Prostate gland (tissue), 2 donors: ENCODE measurements at regions not wholly inside any gene's neighbourhood (a gene's known extent, or its start where the extent isn't known, plus 50 kb on each side); places are given as distances from the start of the nearest gene placed in this dataset.
"Not testable (repeated sequence)": the region's sequence is repeated elsewhere in the genome, so short reads cannot be mapped to it uniquely, and the experiment has no call there.

ENCODE experiments used
- DNase-seq: peaks from one replicate; pipeline ENCODE4 v3.0.0-alpha.2; 2019; ENCODE audit warnings: low spot score
- H3K27ac ChIP-seq, 2 donors: fragments of 200-600 bp; sonication (generic); 2 replicates each; pipeline ENCODE4 v1.5.1; 2017 to 2019
- H3K27me3 ChIP-seq: fragments of 200-600 bp; sonication (generic); replicated peaks from 2 replicates; pipeline ENCODE4 v1.5.1; 2019; ENCODE audit not compliant: insufficient read depth
- H3K36me3 ChIP-seq, 2 donors: fragments of 200-600 bp; sonication (generic); 1 replicate in 1 of 2; 2 replicates in 1 of 2; pipeline versions ENCODE4 v1.5.1 to v1.8.1; 2017 to 2019
- H3K4me1 ChIP-seq: fragments of 200-600 bp; sonication (generic); replicated peaks from 2 replicates; pipeline ENCODE4 v1.5.1; 2019
- H3K4me3 ChIP-seq, 2 donors: fragments of 200-600 bp; sonication (generic); 2 replicates each; pipeline ENCODE4 v1.5.1; 2017 to 2019
- H3K9me3 ChIP-seq: fragments of 200-600 bp; sonication (generic); 2 replicates; pipeline ENCODE4 v1.5.1; 2017
- CTCF ChIP-seq, 4 experiments: fragments of 200-600 bp in 2 of 4; fragments of 450-650 bp in 2 of 4; sonication (generic) in 2 of 4; IDR thresholded peaks; 1 replicate in 3 of 4; 2 replicates in 1 of 4; pipeline ENCODE4 v1.5.1; 2016 to 2019; ENCODE audit warnings: antibody characterized with exemption in 4 of 4, mild to moderate bottlenecking in 2 of 4, moderate library complexity in 2 of 4
- POLR2A ChIP-seq: fragments of 450-650 bp; IDR thresholded peaks from one replicate; pipeline ENCODE4 v1.6.1; 2016; ENCODE audit warnings: antibody characterized with exemption, mild to moderate bottlenecking
- POLR2AphosphoS5 ChIP-seq: sonication (generic); formaldehyde crosslinking; IDR thresholded peaks from one replicate; pipeline ENCODE4 v1.6.1; 2017; ENCODE audit warnings: antibody characterized with exemption
- WGBS: methylation state at CpG from one replicate; pipeline ENCODE4 v1.1.5; 2018; 5-methylcytosine and 5-hydroxymethylcytosine counted together
- intact Hi-C: fragments of 100-400 bp; cut with DNase I; formaldehyde crosslinking; loops from one replicate; pipeline ENCODE4 v1.14.2; 2022

GRCh38 chr17:59492091-59492451, 73.3 kb upstream of the DHX40 start:
- TF ChIP-seq POLR2AphosphoS5 (no peak), POLR2A (no peak), CTCF (IDR thresholded peaks at IDR 0.05) (no peak)
- H3K27ac ChIP-seq = no peak overlapping the region
- no peaks in the 10 kb centered on the region for H3K27me3 ChIP-seq
- intact Hi-C loops = no loop called here
- no peaks in the 10 kb centered on the region for H3K4me1 ChIP-seq
- DNase-seq = no peak
- 55% methylated on average over 2 of the region's 2 CpGs for WGBS
- no peaks in the 10 kb centered on the region for H3K9me3 ChIP-seq
- no peaks in the 10 kb centered on the region for H3K36me3 ChIP-seq
- no peak overlapping the region for H3K4me3 ChIP-seq

GRCh38 chr17:59493867-59494266, 71.5 kb upstream of the DHX40 start:
- H3K27me3 ChIP-seq = no peaks in the 10 kb centered on the region
- no peaks in the 10 kb centered on the region for H3K36me3 ChIP-seq
- H3K4me3 ChIP-seq = no peak overlapping the region
- TF ChIP-seq POLR2A = no peak
- H3K27ac ChIP-seq = no peak overlapping the region
- DNase-seq = no peak
- WGBS = 80% methylated on average over 3 of the region's 3 CpGs
- H3K9me3 ChIP-seq = no peaks in the 10 kb centered on the region
- H3K4me1 ChIP-seq = no peaks in the 10 kb centered on the region
- intact Hi-C loops = no loop called here

DNA sequence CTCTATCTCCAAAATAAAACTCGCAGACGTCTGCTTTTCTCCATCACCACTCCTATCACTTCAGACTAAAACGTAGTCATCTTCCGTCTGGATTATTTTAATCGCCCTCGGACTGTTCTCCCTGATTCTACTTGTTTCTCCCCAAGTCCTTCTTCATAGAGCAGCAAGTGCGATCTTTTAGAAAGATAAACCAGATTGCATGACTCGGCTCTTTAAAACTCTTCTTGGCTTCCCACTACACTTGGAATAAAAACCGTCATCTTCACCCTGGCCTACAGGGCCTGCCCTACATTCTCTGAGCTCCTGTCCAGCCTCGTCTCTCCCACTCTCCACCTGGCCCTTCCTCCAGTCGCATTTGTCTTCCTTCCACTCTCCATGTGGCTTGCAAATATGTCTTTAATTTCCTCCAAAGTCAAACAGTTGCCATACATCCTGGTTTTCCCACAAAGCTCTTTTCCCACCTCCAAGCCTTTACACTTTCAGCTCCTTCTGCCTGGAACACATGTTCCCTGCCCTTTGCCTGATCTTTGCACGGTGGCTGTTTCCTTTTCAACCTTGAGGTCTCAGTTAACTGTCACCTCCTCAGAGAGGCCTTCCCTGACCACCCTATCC, 70.5 kb upstream of the DHX40 start:
- Histone ChIP-seq H3K36me3 (no peaks in the 10 kb centered on the region), H3K27ac (no peak overlapping the region), H3K9me3 (no peaks in the 10 kb centered on the region), H3K27me3 (no peaks in the 10 kb centered on the region), H3K4me3 (no peak overlapping the region), H3K4me1 (no peaks in the 10 kb centered on the region)
- WGBS = 81% methylated on average over 12 of the region's 12 CpGs
- TF ChIP-seq POLR2AphosphoS5 = no peak
- TF ChIP-seq CTCF (IDR thresholded peaks at IDR 0.05) = no peak
- no peak for TF ChIP-seq POLR2A
- DNase-seq = no peak
- intact Hi-C loops = no loop called here

DNA sequence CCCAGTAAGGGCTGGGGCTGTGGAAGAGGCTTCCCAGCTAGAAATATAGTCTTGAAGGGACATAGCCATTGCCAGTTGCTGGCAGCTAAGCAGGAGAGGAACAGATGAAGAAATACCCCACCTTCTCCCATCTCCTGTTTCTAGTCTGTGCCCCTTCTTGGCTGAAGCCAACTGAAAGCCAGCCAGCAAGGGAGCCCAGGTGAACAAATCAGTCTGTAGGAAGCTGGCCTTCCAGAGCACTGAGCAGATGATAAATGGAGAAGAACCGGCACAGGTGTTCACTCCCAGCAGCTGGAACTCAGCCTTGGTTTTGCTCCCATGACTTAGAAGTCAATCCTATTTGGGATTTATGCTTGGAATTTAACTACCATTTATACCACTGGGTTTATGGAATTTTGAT, 69.2 kb upstream of the DHX40 start:
- intact Hi-C loops = no loop called here
- DNase-seq = no peak
- Histone ChIP-seq H3K27ac (no peak overlapping the region), H3K36me3 (no peaks in the 10 kb centered on the region), H3K9me3 (no peaks in the 10 kb centered on the region), H3K4me3 (no peak overlapping the region), H3K27me3 (no peaks in the 10 kb centered on the region), H3K4me1 (no peaks in the 10 kb centered on the region)
- 70% methylated on average over 1 of the region's 1 CpG for WGBS
- TF ChIP-seq POLR2AphosphoS5 = no peak
- no peak for TF ChIP-seq CTCF (IDR thresholded peaks at IDR 0.05)
- TF ChIP-seq POLR2A = no peak

DNA sequence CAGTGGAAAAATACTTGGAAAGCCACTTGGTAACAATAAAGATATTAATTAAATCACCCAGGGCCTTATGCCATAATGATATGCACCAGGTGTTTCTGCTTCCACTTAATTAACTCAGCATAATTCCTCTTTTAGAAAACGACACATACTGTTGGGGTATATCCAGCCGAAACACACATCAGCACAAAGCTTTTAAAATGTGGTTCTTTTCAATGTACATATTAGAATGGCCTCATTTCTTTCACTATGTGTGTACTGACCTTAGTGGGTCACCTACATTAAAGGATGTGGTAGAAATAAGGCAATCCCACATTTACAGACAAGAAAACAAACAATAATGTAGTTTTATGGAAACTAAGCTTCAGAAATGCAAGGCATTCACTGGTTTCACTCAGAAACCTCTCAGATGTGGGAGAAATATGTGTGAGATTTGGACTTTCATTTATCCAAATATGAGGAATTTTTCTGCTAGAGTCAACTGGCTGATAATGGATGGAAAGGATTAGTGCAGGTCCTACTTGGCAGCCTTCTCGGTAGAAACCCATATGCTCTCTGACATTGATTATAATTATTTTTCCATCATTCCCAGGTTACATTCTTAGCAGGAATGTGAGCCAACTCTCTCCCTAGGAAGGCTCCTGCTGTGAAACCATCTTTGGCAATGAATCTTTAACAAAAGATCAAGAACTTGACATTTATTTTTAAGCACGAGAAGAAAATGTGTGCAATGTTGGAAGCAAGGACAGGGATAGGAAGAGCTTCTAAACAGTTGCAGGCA, 66.7 kb upstream of the DHX40 start:
- TF ChIP-seq POLR2A (no peak), CTCF (IDR thresholded peaks at IDR 0.05) (no peak), POLR2AphosphoS5 (no peak)
- Histone ChIP-seq H3K9me3 (no peaks in the 10 kb centered on the region), H3K4me1 (no peaks in the 10 kb centered on the region), H3K4me3 (no peak overlapping the region), H3K27ac (no peak overlapping the region), H3K27me3 (no peaks in the 10 kb centered on the region), H3K36me3 (no peaks in the 10 kb centered on the region)
- 44% methylated on average over 4 of the region's 4 CpGs for WGBS
- DNase-seq = no peak
- intact Hi-C loops = no loop called here

DNA sequence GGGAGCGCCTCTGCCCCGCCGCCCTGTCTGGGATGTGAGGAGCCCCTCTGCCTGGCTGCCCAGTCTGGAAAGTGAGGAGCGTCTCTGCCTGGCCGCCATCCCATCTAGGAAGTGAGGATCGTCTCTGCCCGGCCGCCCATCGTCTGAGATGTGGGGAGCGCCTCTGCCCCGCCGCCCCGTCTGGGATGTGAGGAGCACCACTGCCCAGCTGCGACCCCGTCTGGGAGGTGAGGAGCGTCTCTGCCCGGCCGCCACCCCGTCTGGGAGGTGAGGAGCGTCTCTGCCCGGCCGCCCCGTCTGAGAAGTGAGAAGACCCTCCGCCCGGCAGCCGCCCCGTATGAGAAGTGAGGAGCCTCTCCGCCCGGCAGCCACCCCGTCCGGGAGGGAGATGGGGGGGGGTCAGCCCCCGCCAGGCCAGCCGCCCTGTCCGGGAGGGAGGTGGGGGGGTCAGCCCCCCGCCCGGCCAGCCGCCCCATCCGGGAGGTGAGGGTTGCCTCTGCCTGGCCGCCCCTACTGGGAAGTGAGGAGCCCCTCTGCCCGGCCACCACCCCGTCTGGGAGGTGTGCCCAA, 65.2 kb upstream of the DHX40 start:
- intact Hi-C loops, H3K9me3 ChIP-seq, H3K36me3 ChIP-seq, H3K4me3 ChIP-seq, H3K27ac ChIP-seq, DNase-seq, H3K4me1 ChIP-seq, H3K27me3 ChIP-seq: not testable (repeated sequence)
- WGBS = 92% methylated on average over 39 of the region's 41 CpGs
